ENCODE measurements at regions not wholly inside any gene's neighbourhood (a gene's known extent, or its start where the extent isn't known, plus 50 kb on each side); places are given as distances from the start of the nearest gene placed in this dataset.

GRCh38 chr7:131655866-131656265 is 99.4 kb upstream of the PODXL start:
- TF ChIP-seq POLR2A (IDR thresholded peaks at IDR 0.05; ENCODE audit: low read depth, low read length), result no peak
- no peak for TF ChIP-seq TAF1 (IDR thresholded peaks at IDR 0.05; ENCODE audit: low read depth, low read length)
- no peak for TF ChIP-seq POLR2AphosphoS5 (IDR thresholded peaks at IDR 0.05; ENCODE audit: low read depth, low read length)
- no peak for TF ChIP-seq SPI1 (IDR thresholded peaks at IDR 0.05; ENCODE audit: low read depth, low read length)
- TF ChIP-seq PAX5 (IDR thresholded peaks at IDR 0.05; ENCODE audit: insufficient read depth, low read length, severe bottlenecking), result no peak
